SK-N-SH treated with all-trans-retinoic acid at 6 μM for 48 hours (cell line): ENCODE measurements at regions not wholly inside any gene's neighbourhood (a gene's known extent, or its start where the extent isn't known, plus 50 kb on each side); places are given as distances from the start of the nearest gene placed in this dataset.
A peak's percentile ranks its signal among the peaks of the same experiment; 100 is the strongest.

Experiments used
- ATAC-seq: fragments of 200-7000 bp; cut with Tn5 transposase; 3 replicates; pipeline ENCODE4 v1.9.1; 2020; ENCODE audit warnings: mild to moderate bottlenecking, moderate library complexity
- ARNTL ChIP-seq: fragments of 450-650 bp; formaldehyde crosslinking; IDR thresholded peaks from 2 replicates; pipeline ENCODE4 v1.5.0; 2020; ENCODE audit warnings: low read depth, mild to moderate bottlenecking, moderate library complexity, borderline replicate concordance
- CREB5 ChIP-seq: fragments of 250-450 bp; sonication (Bioruptor Pico); IDR thresholded peaks from 2 replicates; pipeline ENCODE4 v1.5.1; 2020; ENCODE audit warnings: low read depth, mild to moderate bottlenecking, moderate library complexity
- CSRNP3 ChIP-seq: fragments of 250-450 bp; sonication (Bioruptor Pico); IDR thresholded peaks from 2 replicates; pipeline ENCODE4 v1.5.1; 2021; ENCODE audit warnings: mild to moderate bottlenecking, moderate library complexity
- ESRRG ChIP-seq: fragments of 250-450 bp; sonication (Bioruptor Pico); IDR thresholded peaks from 2 replicates; pipeline ENCODE4 v1.6.1; 2021; ENCODE audit warnings: mild to moderate bottlenecking
- GLIS3 ChIP-seq: fragments of 250-450 bp; sonication (Bioruptor Pico); IDR thresholded peaks from 2 replicates; pipeline ENCODE4 v1.5.0; 2020; ENCODE audit warnings: mild to moderate bottlenecking, moderate library complexity
- ISL1 ChIP-seq: fragments of 250-450 bp; sonication (Bioruptor Pico); IDR thresholded peaks from 2 replicates; pipeline ENCODE4 v2.1.2; 2022; ENCODE audit warnings: mild to moderate bottlenecking, moderate library complexity
- OSR1 ChIP-seq: fragments of 250-450 bp; sonication (Bioruptor Pico); IDR thresholded peaks from 2 replicates; pipeline ENCODE4 v1.8.0; 2022; ENCODE audit warnings: moderate library complexity, mild to moderate bottlenecking, inconsistent platforms
- PATZ1 ChIP-seq: fragments of 250-450 bp; sonication (Bioruptor Pico); IDR thresholded peaks from 2 replicates; pipeline ENCODE4 v1.8.0; 2020; ENCODE audit warnings: mild to moderate bottlenecking, moderate library complexity, borderline replicate concordance
- POU6F1 ChIP-seq: fragments of 250-450 bp; sonication (Bioruptor Pico); IDR thresholded peaks from 2 replicates; pipeline ENCODE4 v1.8.0; 2021; ENCODE audit warnings: low read depth, mild to moderate bottlenecking, moderate library complexity, borderline replicate concordance
- PPARA ChIP-seq: fragments of 250-450 bp; sonication (Bioruptor Pico); IDR thresholded peaks from 2 replicates; pipeline ENCODE4 v1.5.0; 2020; ENCODE audit warnings: mild to moderate bottlenecking, borderline replicate concordance
- RARB ChIP-seq: fragments of 250-450 bp; sonication (Bioruptor Pico); IDR thresholded peaks from 2 replicates; pipeline ENCODE4 v1.8.0; 2021; ENCODE audit warnings: mild to moderate bottlenecking, moderate library complexity
- SNAI2 ChIP-seq: fragments of 250-450 bp; sonication (Bioruptor Pico); IDR thresholded peaks from 2 replicates; pipeline ENCODE4 v1.5.0; 2020; ENCODE audit warnings: mild to moderate bottlenecking, moderate library complexity
- TCF4 ChIP-seq: fragments of 250-450 bp; sonication (Bioruptor Pico); IDR thresholded peaks from 2 replicates; pipeline ENCODE4 v1.8.0; 2021; ENCODE audit warnings: mild to moderate bottlenecking, moderate library complexity, borderline replicate concordance
- ZC3H10 ChIP-seq: fragments of 250-450 bp; sonication (Bioruptor Pico); IDR thresholded peaks from 2 replicates; pipeline ENCODE4 v1.5.1; 2021; ENCODE audit warnings: mild to moderate bottlenecking, moderate library complexity
- ZFP3 ChIP-seq: fragments of 250-450 bp; sonication (Bioruptor Pico); IDR thresholded peaks from 2 replicates; pipeline ENCODE4 v1.5.0; 2020; ENCODE audit warnings: mild to moderate bottlenecking, moderate library complexity
- ZFP30 ChIP-seq: fragments of 450-650 bp; formaldehyde crosslinking; IDR thresholded peaks from 2 replicates; pipeline ENCODE4 v1.5.0; 2022; ENCODE audit warnings: mild to moderate bottlenecking, moderate library complexity
- ZNF565 ChIP-seq: fragments of 450-650 bp; formaldehyde crosslinking; conservative IDR thresholded peaks from 2 replicates; pipeline ENCODE4 v1.5.0; 2020; ENCODE audit warnings: low read depth, mild to moderate bottlenecking, moderate library complexity
- ZNF70 ChIP-seq: fragments of 450-650 bp; formaldehyde crosslinking; IDR thresholded peaks from 2 replicates; pipeline ENCODE4 v1.5.0; 2020; ENCODE audit warnings: mild to moderate bottlenecking, moderate library complexity
- ZNF8 ChIP-seq: fragments of 450-650 bp; formaldehyde crosslinking; IDR thresholded peaks from 2 replicates; pipeline ENCODE4 v1.5.0; 2020; ENCODE audit warnings: mild to moderate bottlenecking, moderate library complexity

GRCh38 chr12:66739940-66740651 is 61.2 kb upstream of the GRIP1 start:
- no peak for ATAC-seq
- TF ChIP-seq ZNF8 (CRISPR knock-in tag) (no peak), ISL1 (peak; percentile 52)

- no peak for ATAC-seq
- no peak for TF ChIP-seq CSRNP3 (CRISPR knock-in tag)
- no peak for TF ChIP-seq SNAI2 (CRISPR knock-in tag)
- no peak for TF ChIP-seq ZFP30
- no peak for TF ChIP-seq ZNF70 (CRISPR knock-in tag)
- no peak for TF ChIP-seq ESRRG
- no peak for TF ChIP-seq POU6F1 (CRISPR knock-in tag)
- no peak for TF ChIP-seq ZNF565 (CRISPR knock-in tag)
- no peak for TF ChIP-seq ARNTL (CRISPR knock-in tag)
- no peak for TF ChIP-seq RARB (CRISPR knock-in tag)
- no peak for TF ChIP-seq ZC3H10 (CRISPR knock-in tag)
- TF ChIP-seq, all 23 proteins: peak for 0
Observed at GRCh38 chr12:66740732-66741131, 61.9 kb upstream of the GRIP1 start.

- no peak for TF ChIP-seq ARNTL (CRISPR knock-in tag)
- no peak for TF ChIP-seq ZFP3 (CRISPR knock-in tag)
- no peak for TF ChIP-seq PPARA (CRISPR knock-in tag)
- no peak for TF ChIP-seq TCF4 (CRISPR knock-in tag)
- TF ChIP-seq OSR1 = no peak
- TF ChIP-seq ZFP30 = no peak
- TF ChIP-seq POU6F1 (CRISPR knock-in tag) = no peak
- TF ChIP-seq SNAI2 (CRISPR knock-in tag) = no peak
- no peak for ATAC-seq
Observed at GRCh38 chr12:66741919-66742318, 63.0 kb upstream of the GRIP1 start.

- ATAC-seq = no peak
- TF ChIP-seq PPARA (CRISPR knock-in tag) (no peak), ZFP3 (CRISPR knock-in tag) (no peak), ISL1 (no peak), ZNF70 (CRISPR knock-in tag) (no peak), SNAI2 (CRISPR knock-in tag) (no peak), PATZ1 (CRISPR knock-in tag) (no peak), OSR1 (no peak), RARB (CRISPR knock-in tag) (no peak), GLIS3 (CRISPR knock-in tag) (no peak), ARNTL (CRISPR knock-in tag) (no peak), CREB5 (CRISPR knock-in tag) (no peak), ZNF565 (CRISPR knock-in tag) (no peak), ZFP30 (no peak), CSRNP3 (CRISPR knock-in tag) (no peak)
Observed at GRCh38 chr12:66742508-66743367, 63.9 kb upstream of the GRIP1 start.
